ENCODE measurements at regions not wholly inside any gene's neighbourhood (a gene's known extent, or its start where the extent isn't known, plus 50 kb on each side); places are given as distances from the start of the nearest gene placed in this dataset.

DNA sequence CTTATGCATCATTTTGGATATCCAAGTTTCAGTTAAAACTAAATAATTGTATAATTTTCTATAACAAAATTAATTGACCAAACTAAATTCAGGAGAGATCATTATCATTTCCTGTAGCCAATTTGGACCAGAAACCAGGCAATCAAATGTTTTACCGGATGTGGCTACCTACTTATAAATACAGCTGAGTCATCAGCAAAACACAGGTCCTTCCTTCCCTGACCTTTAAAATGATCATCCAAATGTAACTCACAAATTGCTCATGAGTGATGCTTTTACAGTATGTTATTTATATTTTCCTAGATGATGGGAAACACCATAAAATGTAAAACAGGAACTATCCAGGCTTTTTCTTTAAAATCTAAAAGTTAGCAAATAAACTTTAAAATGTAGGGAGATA lies 133.7 kb downstream of the CBLN2 start:
- Histone ChIP-seq H2AFZ (ENCODE audit: low read depth, low read length) (no peak overlapping the region), H3K27ac (ENCODE audit: low read length) (no peak overlapping the region), H3K4me3 (ENCODE audit: low read depth in 1 of 2, low read length in 2 of 2) (no peak overlapping the region), H3K27me3 (ENCODE audit: insufficient read depth, low read length, poor library complexity) (no peaks in the 10 kb centered on the region), H4K20me1 (ENCODE audit: insufficient read depth, low read length) (no peaks in the 10 kb centered on the region), H3K36me3 (ENCODE audit: insufficient read depth, low read length) (no peaks in the 10 kb centered on the region), H3K4me1 (ENCODE audit: insufficient read depth, low read length) (no peaks in the 10 kb centered on the region), H3K9ac (ENCODE audit: low read depth, low read length) (no peak overlapping the region), H3K9me3 (ENCODE audit: insufficient read depth, low read length, severe bottlenecking) (no peaks in the 10 kb centered on the region), H3K4me2 (ENCODE audit: insufficient read depth, low read length) (no peak overlapping the region), H3K79me2 (ENCODE audit: insufficient read depth, low read length) (no peaks in the 10 kb centered on the region)
- DNase-seq: no peak
- ATAC-seq (ENCODE audit: insufficient read depth, low read depth): no peak
- TF ChIP-seq, protein P1, sequence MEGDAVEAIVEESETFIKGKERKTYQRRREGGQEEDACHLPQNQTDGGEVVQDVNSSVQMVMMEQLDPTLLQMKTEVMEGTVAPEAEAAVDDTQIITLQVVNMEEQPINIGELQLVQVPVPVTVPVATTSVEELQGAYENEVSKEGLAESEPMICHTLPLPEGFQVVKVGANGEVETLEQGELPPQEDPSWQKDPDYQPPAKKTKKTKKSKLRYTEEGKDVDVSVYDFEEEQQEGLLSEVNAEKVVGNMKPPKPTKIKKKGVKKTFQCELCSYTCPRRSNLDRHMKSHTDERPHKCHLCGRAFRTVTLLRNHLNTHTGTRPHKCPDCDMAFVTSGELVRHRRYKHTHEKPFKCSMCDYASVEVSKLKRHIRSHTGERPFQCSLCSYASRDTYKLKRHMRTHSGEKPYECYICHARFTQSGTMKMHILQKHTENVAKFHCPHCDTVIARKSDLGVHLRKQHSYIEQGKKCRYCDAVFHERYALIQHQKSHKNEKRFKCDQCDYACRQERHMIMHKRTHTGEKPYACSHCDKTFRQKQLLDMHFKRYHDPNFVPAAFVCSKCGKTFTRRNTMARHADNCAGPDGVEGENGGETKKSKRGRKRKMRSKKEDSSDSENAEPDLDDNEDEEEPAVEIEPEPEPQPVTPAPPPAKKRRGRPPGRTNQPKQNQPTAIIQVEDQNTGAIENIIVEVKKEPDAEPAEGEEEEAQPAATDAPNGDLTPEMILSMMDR (IDR thresholded peaks at IDR 0.05; ENCODE audit: borderline replicate concordance, extremely low read depth, low read length, poor library complexity, severe bottlenecking): no peak
- TF ChIP-seq EZH2 (IDR thresholded peaks at IDR 0.05; ENCODE audit: borderline replicate concordance, low read depth, low read length, severe bottlenecking): no peak

DNA sequence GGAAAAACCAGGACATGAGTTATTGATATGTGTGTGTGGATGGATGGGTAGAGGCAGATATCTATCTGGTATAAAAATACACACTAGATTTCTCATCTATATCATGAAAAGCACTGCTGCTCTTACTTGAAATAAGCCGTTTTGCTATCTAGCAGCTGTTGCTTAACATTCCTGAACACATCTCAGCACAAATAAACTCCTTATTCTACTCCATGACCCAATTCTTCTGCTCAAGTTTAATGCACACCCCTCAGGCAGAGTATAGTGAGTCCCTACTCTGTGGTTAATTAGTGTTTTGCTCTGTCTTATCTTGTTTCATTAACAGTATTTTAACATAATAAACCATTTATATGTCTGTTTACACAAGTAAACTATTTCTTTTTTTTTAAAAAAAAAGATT lies 134.2 kb downstream of the CBLN2 start:
- H3K27ac ChIP-seq (ENCODE audit: low read length): no peak overlapping the region
- no peaks in the 10 kb centered on the region for H3K27me3 ChIP-seq (ENCODE audit: insufficient read depth, low read length, poor library complexity)
- no peak overlapping the region for H3K4me2 ChIP-seq (ENCODE audit: insufficient read depth, low read length)
- H3K4me3 ChIP-seq (ENCODE audit: low read depth in 1 of 2, low read length in 2 of 2): no peak overlapping the region
- H3K4me1 ChIP-seq (ENCODE audit: insufficient read depth, low read length): no peaks in the 10 kb centered on the region
- H4K20me1 ChIP-seq (ENCODE audit: insufficient read depth, low read length): no peaks in the 10 kb centered on the region
- no peaks in the 10 kb centered on the region for H3K9me3 ChIP-seq (ENCODE audit: insufficient read depth, low read length, severe bottlenecking)
- H2AFZ ChIP-seq (ENCODE audit: low read depth, low read length): no peak overlapping the region
- TF ChIP-seq, protein P1 (IDR thresholded peaks at IDR 0.05; ENCODE audit: borderline replicate concordance, extremely low read depth, low read length, poor library complexity, severe bottlenecking): no peak
- TF ChIP-seq EZH2 (IDR thresholded peaks at IDR 0.05; ENCODE audit: borderline replicate concordance, low read depth, low read length, severe bottlenecking): no peak
- no peak for DNase-seq
- H3K79me2 ChIP-seq (ENCODE audit: insufficient read depth, low read length): no peaks in the 10 kb centered on the region
- no peak for ATAC-seq (ENCODE audit: insufficient read depth, low read depth)
- no peak overlapping the region for H3K9ac ChIP-seq (ENCODE audit: low read depth, low read length)
- no peaks in the 10 kb centered on the region for H3K36me3 ChIP-seq (ENCODE audit: insufficient read depth, low read length)

DNA sequence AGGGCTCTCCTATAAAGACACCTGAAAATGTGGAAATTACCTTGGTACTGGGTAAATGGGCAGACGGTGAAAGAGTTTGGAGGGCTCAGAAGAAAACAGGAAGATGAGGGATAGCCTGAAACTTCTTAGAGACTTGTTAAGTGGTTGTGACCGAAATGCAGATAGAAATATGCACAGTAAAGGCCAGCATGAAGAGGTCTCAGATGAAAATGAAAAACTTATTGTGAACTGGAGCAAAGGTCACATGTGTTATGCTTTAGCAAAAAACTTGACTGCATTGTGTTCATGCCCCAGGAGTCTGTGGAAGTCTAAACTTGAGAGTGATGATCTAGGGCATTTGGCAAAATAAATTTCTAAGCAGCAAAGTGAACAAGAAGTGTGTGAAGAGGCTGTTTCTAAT lies 137.1 kb downstream of the CBLN2 start:
- Histone ChIP-seq H3K27me3 (ENCODE audit: insufficient read depth, low read length, poor library complexity) (no peaks in the 10 kb centered on the region), H3K36me3 (ENCODE audit: insufficient read depth, low read length) (no peaks in the 10 kb centered on the region), H4K20me1 (ENCODE audit: insufficient read depth, low read length) (no peaks in the 10 kb centered on the region), H3K79me2 (ENCODE audit: insufficient read depth, low read length) (no peaks in the 10 kb centered on the region), H3K9me3 (ENCODE audit: insufficient read depth, low read length, severe bottlenecking) (no peaks in the 10 kb centered on the region), H3K9ac (ENCODE audit: low read depth, low read length) (no peak overlapping the region), H3K27ac (ENCODE audit: low read length) (no peak overlapping the region), H3K4me3 (ENCODE audit: low read depth in 1 of 2, low read length in 2 of 2) (no peak overlapping the region), H3K4me1 (ENCODE audit: insufficient read depth, low read length) (no peaks in the 10 kb centered on the region), H3K4me2 (ENCODE audit: insufficient read depth, low read length) (no peak overlapping the region), H2AFZ (ENCODE audit: low read depth, low read length) (no peak overlapping the region)
- no peak for ATAC-seq (ENCODE audit: insufficient read depth, low read depth)
- DNase-seq: no peak
- TF ChIP-seq EZH2 (IDR thresholded peaks at IDR 0.05; ENCODE audit: borderline replicate concordance, low read depth, low read length, severe bottlenecking): no peak
- TF ChIP-seq, protein P1 (IDR thresholded peaks at IDR 0.05; ENCODE audit: borderline replicate concordance, extremely low read depth, low read length, poor library complexity, severe bottlenecking): no peak

DNA sequence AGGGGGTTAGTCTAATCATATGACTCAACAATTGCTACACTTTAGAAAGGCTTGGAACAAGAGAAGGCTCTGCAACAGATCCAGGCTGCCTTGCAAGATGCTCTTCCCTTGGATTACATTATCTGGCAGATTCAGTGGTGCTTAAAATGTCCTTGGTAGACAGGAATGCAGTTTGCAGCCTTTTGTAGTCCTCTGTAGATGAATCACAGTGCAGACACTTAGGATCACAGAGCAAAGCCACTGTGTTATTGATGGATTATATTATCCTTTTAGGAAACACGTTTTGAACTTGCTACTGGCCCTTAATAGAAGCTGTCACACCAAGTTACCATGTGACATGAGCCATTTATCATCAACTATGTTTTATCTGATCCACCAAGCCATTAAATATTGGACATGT lies 152.2 kb downstream of the CBLN2 start:
- Histone ChIP-seq H2AFZ (ENCODE audit: low read depth, low read length) (no peak overlapping the region), H3K9ac (ENCODE audit: low read depth, low read length) (no peak overlapping the region), H3K4me3 (ENCODE audit: low read depth in 1 of 2, low read length in 2 of 2) (no peak overlapping the region), H3K4me1 (ENCODE audit: insufficient read depth, low read length) (no peaks in the 10 kb centered on the region), H3K27me3 (ENCODE audit: insufficient read depth, low read length, poor library complexity) (no peaks in the 10 kb centered on the region), H4K20me1 (ENCODE audit: insufficient read depth, low read length) (no peaks in the 10 kb centered on the region), H3K9me3 (ENCODE audit: insufficient read depth, low read length, severe bottlenecking) (no peaks in the 10 kb centered on the region), H3K4me2 (ENCODE audit: insufficient read depth, low read length) (no peak overlapping the region), H3K36me3 (ENCODE audit: insufficient read depth, low read length) (no peaks in the 10 kb centered on the region), H3K79me2 (ENCODE audit: insufficient read depth, low read length) (no peaks in the 10 kb centered on the region), H3K27ac (ENCODE audit: low read length) (no peak overlapping the region)
- ATAC-seq (ENCODE audit: insufficient read depth, low read depth) (no peak), DNase-seq (no peak)
- TF ChIP-seq, protein P1 (IDR thresholded peaks at IDR 0.05; ENCODE audit: borderline replicate concordance, extremely low read depth, low read length, poor library complexity, severe bottlenecking): no peak
